K562 (cell line): ENCODE measurements at regions not wholly inside any gene's neighbourhood (a gene's known extent, or its start where the extent isn't known, plus 50 kb on each side); places are given as distances from the start of the nearest gene placed in this dataset.

Experiments
- ATAC-seq: fragments of 200-7000 bp; cut with Tn5 transposase; 3 replicates; pipeline ENCODE4 v1.9.1; 2020; ENCODE audit warnings: moderate library complexity
- BruUV-seq: library from RNA; stranded (reverse); fragments of 400-500 nt; replicated peaks from 2 replicates; lab custom pipeline; 2021; lab: Mats Ljungman, UMichigan
- CTCF ChIA-PET: fragments of 300-600 bp; formaldehyde crosslinking; extraction: SDS; loops from one replicate; lab custom pipeline; 2021; ENCODE audit warnings: low intra/inter-chr PET ratio; lab: Yijun Ruan, JAX
- POLR2A ChIA-PET: fragments of 300-600, 350-650 bp; sonication (Branson Sonifier 250); formaldehyde crosslinking; extraction: SDS; loops from one replicate; lab custom pipeline; 2021; ENCODE audit warnings: antibody characterized with exemption, inconsistent platforms; lab: Yijun Ruan, JAX
- DNase-seq, 4 experiments: peaks; one replicate each; pipeline versions ENCODE4 v3.0.0 to v3.0.0-alpha.2; 2011 to 2018; ENCODE audit warnings: low spot score in 3 of 4, mixed read lengths in 3 of 4; ENCODE audit errors: extremely low read depth in 1 of 4
- FAIRE-seq: peaks from 2 replicates; lab custom pipeline; 2011; peaks lifted over from hg19 to GRCh38; lab: Jason Lieb, UNC
- H2AFZ ChIP-seq: 2 replicates; pipeline ENCODE4 v1.6.0; 2011; ENCODE audit warnings: low read depth, low read length, control low read depth, inconsistent platforms
- H3K27ac ChIP-seq: fragments of 200-600 bp; 3 replicates; pipeline ENCODE4 v1.8.0; 2011; ENCODE audit warnings: low read depth, mild to moderate bottlenecking, control low read depth, inconsistent platforms, low read length, moderate library complexity, mixed read lengths; ENCODE audit errors: extremely low read depth
- H3K27me3 ChIP-seq, 2 experiments: fragments of 300-600 bp in 1 of 2; 2 replicates in 1 of 2; 3 replicates in 1 of 2; pipeline versions ENCODE4 v1.6.0 to v1.8.0; 2011; ENCODE audit warnings: inconsistent platforms in 2 of 2, low read length in 2 of 2, mild to moderate bottlenecking in 1 of 2, mixed read lengths in 1 of 2, moderate library complexity in 1 of 2; ENCODE audit not compliant: control insufficient read depth in 2 of 2, insufficient read depth in 2 of 2
- H3K36me3 ChIP-seq: fragments of 300-600 bp; 3 replicates; pipeline ENCODE4 v1.8.0; 2011; ENCODE audit warnings: mild to moderate bottlenecking, low read length, inconsistent platforms; ENCODE audit not compliant: control insufficient read depth, insufficient read depth
- H3K4me1 ChIP-seq, 2 experiments: fragments of 200-600 bp in 1 of 2; replicated peaks in 1 of 2; 2 replicates in 1 of 2; 3 replicates in 1 of 2; pipeline versions ENCODE4 v1.5.1 to v1.8.0; 2011; ENCODE audit warnings: inconsistent platforms in 2 of 2, low read length in 2 of 2, mild to moderate bottlenecking in 1 of 2, mixed read lengths in 1 of 2, moderate library complexity in 1 of 2; ENCODE audit not compliant: control insufficient read depth in 2 of 2, insufficient read depth in 2 of 2
- H3K4me2 ChIP-seq: 2 replicates; pipeline ENCODE4 v1.6.1; 2011; ENCODE audit warnings: low read length, control low read depth, inconsistent platforms, mixed read lengths; ENCODE audit not compliant: insufficient read depth
- H3K4me3 ChIP-seq: fragments of 200-600 bp; sonication (generic), shearing (Covaris generic); 2 replicates; pipeline ENCODE4 v1.5.1; 2016; ENCODE audit warnings: control low read depth, inconsistent platforms
- H3K79me2 ChIP-seq: fragments of 200-600 bp; 3 replicates; pipeline ENCODE4 v1.8.0; 2011; ENCODE audit warnings: low read length, inconsistent platforms; ENCODE audit not compliant: control insufficient read depth, insufficient read depth
- H3K9ac ChIP-seq, 2 experiments: 2 replicates each; pipeline versions ENCODE4 v1.6.0 to v1.6.1; 2011; ENCODE audit warnings: low read depth in 2 of 2, low read length in 2 of 2, control low read depth in 1 of 2, inconsistent platforms in 1 of 2, mild to moderate bottlenecking in 1 of 2, mixed read lengths in 1 of 2; ENCODE audit not compliant: insufficient read depth in 1 of 2
- H3K9me1 ChIP-seq: one replicate; pipeline ENCODE4 v1.6.0; 2011; ENCODE audit warnings: inconsistent platforms, mild to moderate bottlenecking, low read length, moderate library complexity; ENCODE audit not compliant: control insufficient read depth, insufficient read depth
- H3K9me3 ChIP-seq: replicated peaks from 2 replicates; pipeline ENCODE4 v1.5.1; 2011; ENCODE audit warnings: low read depth, low read length, inconsistent platforms; ENCODE audit not compliant: control insufficient read depth, insufficient read depth
- H4K20me1 ChIP-seq: replicated peaks from 2 replicates; pipeline ENCODE4 v1.6.1; 2011; ENCODE audit warnings: low read length, inconsistent platforms, mixed read lengths; ENCODE audit not compliant: control insufficient read depth, insufficient read depth
- ARID1B ChIP-seq: fragments of 450-650 bp; IDR thresholded peaks from 2 replicates; pipeline ENCODE4 v1.6.1; 2016; ENCODE audit warnings: antibody characterized with exemption, mild to moderate bottlenecking, inconsistent platforms
- DDX20 ChIP-seq: fragments of 450-650 bp; IDR thresholded peaks from 2 replicates; pipeline ENCODE4 v1.6.1; 2016; ENCODE audit warnings: missing genetic modification characterization, low read depth, mild to moderate bottlenecking, missing compliant biosample characterization, moderate library complexity
- ELF2 ChIP-seq: fragments of 250-450 bp; sonication (Bioruptor Pico); IDR thresholded peaks from 2 replicates; pipeline ENCODE4 v1.5.0; 2021; ENCODE audit warnings: mild to moderate bottlenecking
- ELF4 ChIP-seq: fragments of 450-650 bp; formaldehyde crosslinking; IDR thresholded peaks from 2 replicates; pipeline ENCODE4 v1.4.0; 2022; ENCODE audit warnings: missing genetic modification characterization
- MYNN ChIP-seq, 2 experiments: sonication (generic); formaldehyde crosslinking in 1 of 2; IDR thresholded peaks; 2 replicates each; pipeline versions ENCODE4 v1.5.0 to v1.6.1; 2016 to 2020; ENCODE audit warnings: antibody characterized with exemption in 1 of 2, missing genetic modification reagents in 1 of 2
- PHTF2 ChIP-seq: fragments of 250-450 bp; sonication (Bioruptor Pico); IDR thresholded peaks from 2 replicates; pipeline ENCODE4 v1.5.0; 2021; ENCODE audit warnings: mild to moderate bottlenecking
- POLR2B ChIP-seq: fragments of 450-650 bp; IDR thresholded peaks from 2 replicates; pipeline ENCODE4 v1.6.1; 2018; ENCODE audit warnings: low read depth; ENCODE audit not compliant: partially characterized antibody
- RFX1 ChIP-seq: fragments of 450-650 bp; IDR thresholded peaks from 2 replicates; pipeline ENCODE4 v1.6.1; 2016; ENCODE audit warnings: mild to moderate bottlenecking, moderate library complexity
- SAFB2 ChIP-seq: fragments of 200-400 bp; formaldehyde crosslinking; IDR thresholded peaks from 2 replicates; pipeline ENCODE4 v1.6.1; 2018; ENCODE audit warnings: borderline replicate concordance, low read length, low read depth, moderate library complexity; ENCODE audit not compliant: severe bottlenecking
- SMARCA4 ChIP-seq: fragments of 450-650 bp; IDR thresholded peaks from 2 replicates; pipeline ENCODE4 v1.6.1; 2016
- TAF1 ChIP-seq: IDR thresholded peaks from 2 replicates; pipeline ENCODE4 v1.6.1; 2011; ENCODE audit warnings: mild to moderate bottlenecking, low read length, moderate library complexity; ENCODE audit not compliant: insufficient read depth, control insufficient read depth, severe bottlenecking; ENCODE audit errors: extremely low read depth
- WHSC1 ChIP-seq: IDR thresholded peaks from one replicate; pipeline ENCODE4 v1.6.1; 2012; ENCODE audit warnings: low read length, control low read depth, inconsistent platforms
- ZKSCAN3 ChIP-seq: fragments of 250-450 bp; sonication (Bioruptor Pico); IDR thresholded peaks from 2 replicates; pipeline ENCODE4 v1.4.0; 2020
- ZNF316 ChIP-seq: fragments of 450-650 bp; IDR thresholded peaks from 2 replicates; pipeline ENCODE4 v1.6.1; 2016
- ZNF592 ChIP-seq: fragments of 450-650 bp; IDR thresholded peaks from 2 replicates; pipeline ENCODE4 v1.6.1; 2017; ENCODE audit warnings: antibody characterized with exemption, mild to moderate bottlenecking
- WGBS: fragments of 100-300 bp; shearing (Covaris generic); methylation state at CpG from one replicate; pipeline ENCODE4 v1.1.6; 2016; ENCODE audit warnings: low coverage, mixed read lengths; ENCODE audit not compliant: insufficient coverage; ENCODE audit errors: missing lambda C conversion rate; 5-methylcytosine and 5-hydroxymethylcytosine counted together
- in situ Hi-C: fragments of 300-500 bp; cut with MboI; formaldehyde crosslinking; loops from 4 replicates; pipeline ENCODE4 v1.15.0; 2018; ENCODE audit warnings: inconsistent platforms, mixed read lengths
- intact Hi-C: fragments of 100-400 bp; cut with micrococcal nuclease; formaldehyde crosslinking; loops from 2 replicates; pipeline ENCODE4 v1.14.2; 2022

DNA sequence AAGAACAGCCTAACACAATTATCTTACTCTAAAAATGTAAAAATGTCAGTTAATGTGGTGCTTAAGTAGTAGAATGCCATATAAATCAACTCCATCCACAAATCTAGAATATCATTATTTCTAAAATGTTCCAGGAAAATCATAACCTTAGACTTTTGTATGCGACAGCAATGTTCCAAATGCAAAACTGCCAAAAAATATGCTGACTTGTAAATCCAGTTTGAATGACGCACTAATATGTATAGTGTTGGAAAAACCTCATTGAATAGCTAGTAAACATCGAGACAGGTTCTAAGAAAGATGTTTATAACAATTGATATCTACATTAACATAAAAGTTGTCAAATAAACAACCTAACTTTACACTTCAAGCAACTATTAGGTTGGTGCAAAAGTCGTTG is 469.1 kb upstream of the PRICKLE1 start (continued):
- TF ChIP-seq POLR2B, result no peak
- TF ChIP-seq SMARCA4, result no peak
- TF ChIP-seq ELF2 (CRISPR knock-in tag), result no peak
- TF ChIP-seq RFX1, result no peak
- no peak for TF ChIP-seq ARID1B
- peak; percentile 30; the same call in 1 of the 2 replicates for TF ChIP-seq ZNF316

DNA sequence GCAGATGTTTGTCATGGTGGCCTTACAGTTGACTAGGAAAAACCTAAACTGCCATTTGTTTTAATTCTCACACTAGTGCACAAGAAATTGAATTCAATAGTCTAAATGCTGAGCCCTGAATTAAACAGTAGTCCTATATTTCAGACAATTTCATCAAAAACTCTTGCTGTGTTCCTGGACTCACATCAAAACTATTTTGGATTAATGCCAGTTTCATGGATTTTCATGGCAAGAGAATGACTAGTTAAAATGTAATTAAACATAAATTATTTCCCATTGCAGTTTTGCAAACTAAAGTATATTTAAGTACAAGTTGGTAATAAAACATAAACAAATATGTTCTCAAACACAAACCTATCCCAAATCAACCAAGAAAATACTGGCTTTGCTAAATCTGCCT is 468.0 kb upstream of the PRICKLE1 start:
- CTCF ChIA-PET, result no interaction called here
- intact Hi-C loops, result no loop called here
- no peaks in the 10 kb centered on the region for H3K79me2 ChIP-seq
- in situ Hi-C loops, result no loop called here
- no peaks in the 10 kb centered on the region for H4K20me1 ChIP-seq
- POLR2A ChIA-PET, result no interaction called here
- no peaks in the 10 kb centered on the region for H3K9me3 ChIP-seq
- no TSS peak for BruUV-seq
- H3K4me2 ChIP-seq, result no peak overlapping the region
- no peak overlapping the region for H3K9ac ChIP-seq
- H3K9me1 ChIP-seq, result no peaks in the 10 kb centered on the region
- H3K27ac ChIP-seq, result no peak overlapping the region
- H3K4me1 ChIP-seq, result no peaks in the 10 kb centered on the region
- ATAC-seq, result no peak
- FAIRE-seq, result no peak
- no peak for DNase-seq
- TF ChIP-seq WHSC1 (no peak), ELF4 (CRISPR knock-in tag) (no peak)
- H3K4me3 ChIP-seq, result no peak overlapping the region
- H3K36me3 ChIP-seq, result no peaks in the 10 kb centered on the region
- no peaks in the 10 kb centered on the region for H3K27me3 ChIP-seq
- no peak overlapping the region for H2AFZ ChIP-seq

GRCh38 chr12:43054085-43054484 is 464.5 kb upstream of the PRICKLE1 start:
- WGBS, result 3% methylated on average over 2 of the region's 2 CpGs
- Histone ChIP-seq H3K79me2 (no peaks in the 10 kb centered on the region), H2AFZ (no peak overlapping the region)

More at GRCh38 chr12:43054085-43054484, 464.5 kb upstream of the PRICKLE1 start:
- Histone ChIP-seq H3K9ac (no peak overlapping the region), H3K4me3 (no peak overlapping the region), H3K4me1 (no peaks in the 10 kb centered on the region), H4K20me1 (no peaks in the 10 kb centered on the region)
- intact Hi-C loops, result no loop called here
- no peak for ATAC-seq
- in situ Hi-C loops, result no loop called here
- TF ChIP-seq TAF1 (no peak), PHTF2 (no peak), ZNF592 (no peak), MYNN (IDR thresholded peaks at IDR 0.05) (no peak), MYNN (CRISPR knock-in tag; IDR thresholded peaks at IDR 0.05) (no peak), DDX20 (no peak), ZKSCAN3 (CRISPR knock-in tag) (no peak), SAFB2 (no peak)
- TF ChIP-seq, all 486 proteins: peak for 0
- H3K27me3 ChIP-seq, result no peaks in the 10 kb centered on the region
- no peak overlapping the region for H3K27ac ChIP-seq
- no peaks in the 10 kb centered on the region for H3K36me3 ChIP-seq
- H3K9me3 ChIP-seq, result no peaks in the 10 kb centered on the region
- BruUV-seq, result no TSS peak
- H3K4me2 ChIP-seq, result no peak overlapping the region
- ChIA-PET POLR2A (no interaction called here), CTCF (no interaction called here)
- FAIRE-seq (no peak), DNase-seq (no peak)
- H3K9me1 ChIP-seq, result no peaks in the 10 kb centered on the region
